Activated CD8-positive, alpha-beta T cell treated with anti-CD3 and anti-CD28 coated beads for 36 hours (primary cell): ENCODE measurements at regions not wholly inside any gene's neighbourhood (a gene's known extent, or its start where the extent isn't known, plus 50 kb on each side); places are given as distances from the start of the nearest gene placed in this dataset.

Experiments used
- ATAC-seq: fragments of 200-7000 bp; cut with Tn5 transposase; one replicate; pipeline ENCODE4 v1.10.0; 2021; ENCODE audit warnings: mild to moderate bottlenecking, moderate library complexity
- CTCF ChIA-PET: fragments of 350-600 bp; sonication (Branson Sonifier 250); formaldehyde crosslinking; loops from one replicate; lab custom pipeline; 2021; ENCODE audit warnings: antibody characterized with exemption; lab: Charles Lee
- POLR2A ChIA-PET: fragments of 350-600 bp; sonication (Branson Sonifier 250); formaldehyde crosslinking; loops from one replicate; lab custom pipeline; 2021; ENCODE audit warnings: antibody characterized with exemption; lab: Charles Lee
- DNase-seq: peaks from one replicate; pipeline ENCODE4 v3.0.0-alpha.2; 2020
- H3K27ac Mint-ChIP-seq: one replicate; pipeline ENCODE4 v1.8.0; 2021; ENCODE audit warnings: mild to moderate bottlenecking, mixed read lengths
- H3K27me3 Mint-ChIP-seq: one replicate; pipeline ENCODE4 v1.8.0; 2021; ENCODE audit warnings: mixed read lengths
- H3K36me3 Mint-ChIP-seq: one replicate; pipeline ENCODE4 v1.8.0; 2021; ENCODE audit warnings: low read depth, mixed read lengths
- H3K4me1 Mint-ChIP-seq: one replicate; pipeline ENCODE4 v1.8.0; 2021; ENCODE audit warnings: low read depth, mixed read lengths
- H3K4me3 Mint-ChIP-seq: one replicate; pipeline ENCODE4 v1.8.0; 2021; ENCODE audit warnings: mild to moderate bottlenecking, moderate library complexity, mixed read lengths
- H3K9me3 Mint-ChIP-seq: one replicate; pipeline ENCODE4 v1.8.0; 2021; ENCODE audit warnings: mixed read lengths
- CTCF ChIP-seq: fragments of 200-600 bp; IDR thresholded peaks from one replicate; pipeline ENCODE4 v1.8.0; 2022; ENCODE audit warnings: antibody characterized with exemption, mild to moderate bottlenecking
- intact Hi-C: fragments of 100-400 bp; cut with micrococcal nuclease; formaldehyde crosslinking; loops from one replicate; pipeline ENCODE4 v1.10.0; 2022

- no peaks in the 10 kb centered on the region for H3K9me3 Mint-ChIP-seq
- ATAC-seq (no peak), DNase-seq (no peak)
- no peaks in the 10 kb centered on the region for H3K36me3 Mint-ChIP-seq
- no peak overlapping the region for H3K4me3 Mint-ChIP-seq
- CTCF ChIA-PET = no interaction called here
- no peak overlapping the region for H3K27ac Mint-ChIP-seq
- intact Hi-C loops = no loop called here
- peaks cover 1% of the 10 kb centered on the region for H3K27me3 Mint-ChIP-seq
- TF ChIP-seq CTCF = no peak
- H3K4me1 Mint-ChIP-seq = no peaks in the 10 kb centered on the region
- POLR2A ChIA-PET = no interaction called here
These were observed 596.6 kb downstream of the PTPRU start for GRCh38 chr1:29832936-29833335.

- H3K27ac Mint-ChIP-seq = no peak overlapping the region
- H3K36me3 Mint-ChIP-seq = no peaks in the 10 kb centered on the region
- POLR2A ChIA-PET = no interaction called here
- peaks cover 3% of the 10 kb centered on the region for H3K27me3 Mint-ChIP-seq
- no peak for TF ChIP-seq CTCF
- DNase-seq (no peak), ATAC-seq (no peak)
- no peaks in the 10 kb centered on the region for H3K9me3 Mint-ChIP-seq
- H3K4me3 Mint-ChIP-seq = no peak overlapping the region
- CTCF ChIA-PET = no interaction called here
- H3K4me1 Mint-ChIP-seq = no peaks in the 10 kb centered on the region
- intact Hi-C loops = no loop called here
These were observed 596.1 kb downstream of the PTPRU start for GRCh38 chr1:29832471-29832870.

GRCh38 chr1:29831500-29832117 lies 595.3 kb downstream of the PTPRU start:
- ChIA-PET POLR2A (no interaction called here), CTCF (no interaction called here)
- Mint-ChIP-seq H3K9me3 (no peaks in the 10 kb centered on the region), H3K27ac (no peak overlapping the region), H3K27me3 (peaks cover 3% of the 10 kb centered on the region), H3K4me3 (no peak overlapping the region), H3K4me1 (no peaks in the 10 kb centered on the region), H3K36me3 (no peaks in the 10 kb centered on the region)
- ATAC-seq = no peak
- no peak for DNase-seq
- TF ChIP-seq CTCF = no peak
- intact Hi-C loops = no loop called here

- H3K27me3 Mint-ChIP-seq = peaks cover 3% of the 10 kb centered on the region
- POLR2A ChIA-PET = no interaction called here
These were observed 594.6 kb downstream of the PTPRU start for GRCh38 chr1:29830916-29831315.

GRCh38 chr1:29830383-29830782 lies 594.1 kb downstream of the PTPRU start:
- no peaks in the 10 kb centered on the region for H3K4me1 Mint-ChIP-seq
- CTCF ChIA-PET = no interaction called here
- no peaks in the 10 kb centered on the region for H3K9me3 Mint-ChIP-seq
- no peak overlapping the region for H3K27ac Mint-ChIP-seq
- peaks cover 3% of the 10 kb centered on the region for H3K27me3 Mint-ChIP-seq
- ATAC-seq = no peak
- no peaks in the 10 kb centered on the region for H3K36me3 Mint-ChIP-seq
- intact Hi-C loops = no loop called here
- H3K4me3 Mint-ChIP-seq = no peak overlapping the region
- POLR2A ChIA-PET = no interaction called here
- no peak for TF ChIP-seq CTCF
- no peak for DNase-seq

More at GRCh38 chr1:29830916-29831315, 594.6 kb downstream of the PTPRU start:
- Mint-ChIP-seq H3K4me3 (no peak overlapping the region), H3K36me3 (no peaks in the 10 kb centered on the region), H3K4me1 (no peaks in the 10 kb centered on the region), H3K27ac (no peak overlapping the region), H3K9me3 (no peaks in the 10 kb centered on the region)
- no peak for TF ChIP-seq CTCF
- ATAC-seq (no peak), DNase-seq (no peak)
- intact Hi-C loops = no loop called here
- CTCF ChIA-PET = no interaction called here
